Peyer's patch (tissue), 4 donors: ENCODE measurements at regions not wholly inside any gene's neighbourhood (a gene's known extent, or its start where the extent isn't known, plus 50 kb on each side); places are given as distances from the start of the nearest gene placed in this dataset.
"Not testable (repeated sequence)": the region's sequence is repeated elsewhere in the genome, so short reads cannot be mapped to it uniquely, and the experiment has no call there.

Source experiments
- CTCF ChIP-seq, 6 experiments: fragments of 450-650 bp in 4 of 6; fragments of 200-600 bp in 2 of 6; sonication (generic) in 1 of 6; IDR thresholded peaks; one replicate each; pipeline ENCODE4 v1.5.1; 2017 to 2019; ENCODE audit warnings: antibody characterized with exemption in 6 of 6, mild to moderate bottlenecking in 3 of 6, moderate library complexity in 1 of 6
- POLR2A ChIP-seq, 2 donors: fragments of 450-650 bp; IDR thresholded peaks; one replicate each; pipeline ENCODE4 v1.5.1; 2017; ENCODE audit warnings: antibody characterized with exemption in 2 of 2, mild to moderate bottlenecking in 2 of 2, moderate library complexity in 2 of 2

- TF ChIP-seq CTCF, POLR2A (IDR thresholded peaks at IDR 0.05): not testable (repeated sequence)
These were observed 299.1 kb upstream of the ZNF658 start for GRCh38 chr9:66601472-66601871.
